Stimulated activated naive B cell treated with anti-CD40 and anti-IgM and Interleukin-4, amounts not matched to agents 10 μg/mL and 1 μg/mL and 100 μg/mL, for 72 hours (primary cell): ENCODE measurements at regions not wholly inside any gene's neighbourhood (a gene's known extent, or its start where the extent isn't known, plus 50 kb on each side); places are given as distances from the start of the nearest gene placed in this dataset.

Experiments
- ATAC-seq, 2 donors: fragments of 150-1000 bp; cut with Tn5 transposase; replicated peaks; 2 replicates each; pipeline ENCODE4 v1.10.0; 2021; ENCODE audit warnings: moderate library complexity in 1 of 2
- DNase-seq: peaks from one replicate; pipeline ENCODE4 v3.0.0; 2021
- H3K27ac Mint-ChIP-seq: one replicate; pipeline ENCODE4 v1.8.0; 2022; ENCODE audit warnings: mild to moderate bottlenecking, mixed read lengths
- H3K27me3 Mint-ChIP-seq, 2 donors: one replicate each; pipeline ENCODE4 v1.8.0; 2022; ENCODE audit warnings: mixed read lengths in 2 of 2
- H3K36me3 Mint-ChIP-seq, 2 donors: one replicate each; pipeline ENCODE4 v1.8.0; 2022; ENCODE audit warnings: mixed read lengths in 2 of 2, mild to moderate bottlenecking in 1 of 2
- H3K4me1 Mint-ChIP-seq, 2 donors: one replicate each; pipeline ENCODE4 v1.8.0; 2022; ENCODE audit warnings: mixed read lengths in 2 of 2, mild to moderate bottlenecking in 1 of 2
- H3K4me3 Mint-ChIP-seq, 2 donors: one replicate each; pipeline ENCODE4 v1.8.0; 2022; ENCODE audit warnings: mild to moderate bottlenecking in 2 of 2, mixed read lengths in 2 of 2, moderate library complexity in 1 of 2
- H3K9me3 Mint-ChIP-seq, 2 donors: one replicate each; pipeline ENCODE4 v1.8.0; 2022; ENCODE audit warnings: mixed read lengths in 2 of 2, mild to moderate bottlenecking in 1 of 2

DNA sequence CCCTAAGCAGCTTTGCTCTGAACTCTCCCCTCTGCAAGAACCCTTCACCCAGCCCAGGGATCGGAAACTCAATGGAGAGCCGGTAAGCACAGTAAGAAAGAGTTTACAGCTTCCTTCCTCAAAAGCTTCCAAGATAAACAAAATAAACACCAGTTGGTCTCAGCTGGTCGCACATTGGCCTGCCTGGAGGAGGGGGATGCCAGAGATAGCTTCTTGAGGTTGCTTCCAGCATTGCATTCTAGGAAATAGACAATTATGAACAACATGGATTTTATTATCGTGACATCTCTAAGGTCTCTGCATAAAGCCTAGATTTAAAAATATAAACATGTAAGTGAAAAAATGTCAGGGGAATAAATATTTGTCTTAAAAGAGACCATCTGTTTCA lies 141.5 kb upstream of the PKDCC start:
- peaks cover 49 to 62% of the 10 kb centered on the region in 2 donors for H3K27me3 Mint-ChIP-seq
- no peak overlapping the region for H3K27ac Mint-ChIP-seq
- DNase-seq = no peak

DNA sequence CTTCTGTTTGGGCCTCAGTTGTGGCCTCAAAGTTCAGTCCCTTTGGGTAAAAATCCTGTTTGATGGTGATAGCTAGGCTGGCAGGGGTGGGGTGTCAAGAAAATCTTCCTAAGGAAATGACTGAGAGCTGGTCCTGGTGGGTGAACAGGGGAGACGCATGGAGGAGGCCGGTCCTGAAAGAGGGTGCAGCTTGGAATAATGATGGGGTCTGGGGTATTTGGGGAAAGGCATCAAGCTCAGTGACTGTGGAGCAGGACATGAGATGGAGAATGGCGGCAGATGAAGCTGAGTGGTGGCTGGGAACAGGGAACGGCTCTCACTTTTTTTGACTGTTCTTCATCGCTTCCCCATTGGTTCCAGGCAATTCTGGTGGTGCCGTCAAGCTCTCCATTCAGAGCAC lies 140.7 kb upstream of the PKDCC start:
- H3K4me3 Mint-ChIP-seq = no peak overlapping the region
- DNase-seq (no peak), ATAC-seq (no peak)
- H3K27ac Mint-ChIP-seq = no peak overlapping the region
- no peaks in the 10 kb centered on the region for H3K36me3 Mint-ChIP-seq
- H3K9me3 Mint-ChIP-seq = no peaks in the 10 kb centered on the region
- H3K27me3 Mint-ChIP-seq = peaks cover 44 to 57% of the 10 kb centered on the region in 2 donors
- H3K4me1 Mint-ChIP-seq = no peaks in the 10 kb centered on the region

More for the DNA sequence above, 141.5 kb upstream of the PKDCC start:
- H3K36me3 Mint-ChIP-seq = no peaks in the 10 kb centered on the region
- ATAC-seq = no peak
- H3K4me3 Mint-ChIP-seq = no peak overlapping the region
- no peaks in the 10 kb centered on the region for H3K9me3 Mint-ChIP-seq
- H3K4me1 Mint-ChIP-seq = no peaks in the 10 kb centered on the region

DNA sequence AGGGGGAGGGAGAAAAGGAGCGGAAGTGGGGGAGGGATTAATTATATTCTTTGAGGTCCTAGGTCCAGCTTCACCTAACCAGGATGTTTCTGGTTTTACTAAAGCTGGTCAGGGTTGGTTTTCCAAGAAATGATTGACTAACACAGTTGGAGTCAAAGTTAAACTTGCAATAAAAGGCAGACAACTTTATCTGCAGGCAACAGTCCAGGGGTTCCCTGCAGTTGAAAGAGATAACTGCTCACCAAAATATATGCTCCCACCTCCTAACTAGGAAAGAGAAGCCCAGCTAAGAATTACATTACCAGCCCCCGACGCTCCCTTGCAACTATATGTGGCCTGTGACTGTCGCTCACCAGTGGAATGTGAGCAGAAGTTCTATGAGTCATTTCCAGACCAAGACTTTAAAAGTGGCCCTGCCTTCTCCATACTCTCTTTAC lies 140.0 kb upstream of the PKDCC start:
- Mint-ChIP-seq H3K27ac (no peak overlapping the region), H3K4me1 (no peaks in the 10 kb centered on the region), H3K4me3 (no peak overlapping the region), H3K36me3 (no peaks in the 10 kb centered on the region), H3K27me3 (peaks cover 43 to 56% of the 10 kb centered on the region in 2 donors), H3K9me3 (no peaks in the 10 kb centered on the region)
- ATAC-seq = no peak
- DNase-seq = no peak

DNA sequence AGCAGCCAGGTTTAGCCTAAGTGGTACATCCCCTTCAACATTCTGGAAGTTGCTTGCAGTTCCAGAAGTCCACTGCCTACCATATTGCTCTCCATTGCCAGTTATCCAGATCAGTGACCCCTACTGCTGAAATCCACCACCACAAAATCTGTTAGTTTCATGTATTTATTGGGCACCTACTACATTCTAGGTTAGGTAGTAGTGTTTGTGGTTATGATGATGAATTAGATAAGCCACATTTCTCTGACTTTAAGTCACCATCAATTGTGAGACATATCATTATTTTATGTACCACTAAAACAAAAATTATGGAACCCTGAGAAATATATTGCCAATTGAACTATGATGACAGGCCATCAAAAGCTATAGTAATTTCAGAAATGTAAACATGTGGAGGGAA lies 139.5 kb upstream of the PKDCC start:
- no peak for ATAC-seq
- no peak overlapping the region for H3K27ac Mint-ChIP-seq
- H3K9me3 Mint-ChIP-seq = no peaks in the 10 kb centered on the region
- DNase-seq = no peak
- H3K36me3 Mint-ChIP-seq = no peaks in the 10 kb centered on the region
- no peak overlapping the region for H3K4me3 Mint-ChIP-seq
- no peaks in the 10 kb centered on the region for H3K4me1 Mint-ChIP-seq
- H3K27me3 Mint-ChIP-seq = peaks cover 37 to 50% of the 10 kb centered on the region in 2 donors

DNA sequence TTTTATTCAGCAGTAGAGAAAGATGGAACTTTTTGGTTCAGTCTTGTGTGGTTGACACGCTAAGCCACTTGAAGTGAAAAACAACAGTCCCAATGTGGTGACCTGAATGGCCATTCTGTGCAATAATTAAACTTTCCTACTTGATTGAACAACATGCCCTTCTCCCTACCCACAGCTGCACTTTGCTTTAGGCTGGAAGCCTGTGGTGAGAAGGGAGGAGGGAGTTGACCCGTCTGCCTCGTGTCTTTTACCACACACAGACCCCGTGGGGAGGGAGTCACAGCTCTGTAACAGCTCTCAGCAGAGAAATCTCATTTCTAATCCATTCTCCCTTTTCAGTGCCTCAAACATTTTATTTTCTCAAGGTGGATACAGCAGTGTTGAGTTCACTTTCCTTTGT lies 138.2 kb upstream of the PKDCC start:
- Mint-ChIP-seq H3K27ac (no peak overlapping the region), H3K4me3 (no peak overlapping the region), H3K36me3 (no peaks in the 10 kb centered on the region), H3K9me3 (no peaks in the 10 kb centered on the region), H3K4me1 (no peaks in the 10 kb centered on the region), H3K27me3 (peaks cover 44 to 50% of the 10 kb centered on the region in 2 donors)
- ATAC-seq (no peak), DNase-seq (no peak)

DNA sequence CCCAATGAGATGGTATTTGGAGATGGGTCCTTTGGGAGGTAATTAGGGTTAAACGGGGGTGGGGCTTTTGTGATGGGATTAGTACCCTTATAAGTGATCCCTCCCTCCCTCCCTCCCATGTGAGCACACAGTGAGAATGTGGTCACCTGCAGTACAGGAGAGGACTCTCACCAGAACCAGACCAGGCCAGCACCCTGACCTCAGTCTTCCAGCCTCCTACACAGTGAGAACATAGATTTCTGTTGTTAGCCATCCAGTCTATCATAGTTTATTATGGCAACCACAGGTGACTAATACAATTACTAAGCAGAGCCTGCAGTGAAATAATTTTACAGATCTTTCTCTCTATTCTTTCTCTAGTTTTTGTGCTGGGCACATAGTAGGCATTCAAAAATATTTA lies 137.7 kb upstream of the PKDCC start:
- Mint-ChIP-seq H3K9me3 (no peaks in the 10 kb centered on the region), H3K27me3 (peaks cover 49 to 52% of the 10 kb centered on the region in 2 donors), H3K4me1 (no peaks in the 10 kb centered on the region), H3K27ac (no peak overlapping the region), H3K4me3 (no peak overlapping the region), H3K36me3 (no peaks in the 10 kb centered on the region)
- no peak for ATAC-seq
- no peak for DNase-seq

DNA sequence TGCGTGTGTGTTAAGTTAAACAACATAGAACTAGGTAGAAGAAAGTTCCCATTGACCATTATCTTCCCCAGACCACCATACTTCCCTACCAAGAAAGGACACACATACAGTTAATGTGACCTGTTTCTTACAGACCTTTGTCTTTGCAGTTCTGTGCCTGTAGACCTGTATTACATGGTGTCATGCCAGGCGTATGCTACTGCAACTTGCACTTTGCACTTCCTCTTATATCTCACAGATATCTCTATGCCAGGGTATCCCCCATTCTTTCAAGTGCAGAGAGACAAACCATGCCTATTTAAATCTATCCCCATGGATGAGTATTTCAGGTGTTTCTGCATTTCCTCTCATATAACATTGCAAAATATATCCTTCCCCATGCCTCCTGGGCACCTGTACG lies 136.8 kb upstream of the PKDCC start:
- Mint-ChIP-seq H3K9me3 (no peaks in the 10 kb centered on the region), H3K27me3 (peaks cover 47 to 49% of the 10 kb centered on the region in 2 donors), H3K4me1 (no peaks in the 10 kb centered on the region), H3K36me3 (no peaks in the 10 kb centered on the region), H3K27ac (no peak overlapping the region), H3K4me3 (no peak overlapping the region)
- ATAC-seq (no peak), DNase-seq (no peak)

DNA sequence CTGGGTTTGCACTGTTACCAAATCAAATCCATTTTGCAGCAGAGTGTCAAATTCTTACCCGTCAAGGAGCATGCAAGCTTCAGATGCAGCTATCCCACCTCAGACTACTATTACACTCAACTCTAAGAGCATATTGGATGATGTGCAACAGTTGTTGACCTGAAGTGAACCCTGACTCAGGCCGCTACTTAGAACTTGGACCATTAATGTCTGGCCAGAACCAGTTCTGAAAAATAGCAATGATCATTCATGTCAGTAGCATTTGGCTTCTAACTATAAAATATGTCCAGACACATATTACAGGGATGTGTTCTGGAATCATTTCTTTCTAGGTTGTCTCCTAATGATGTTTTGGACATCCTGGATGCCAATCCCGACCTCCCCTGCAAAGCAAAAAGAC lies 135.5 kb upstream of the PKDCC start:
- H3K9me3 Mint-ChIP-seq = no peaks in the 10 kb centered on the region
- DNase-seq = no peak
- H3K4me3 Mint-ChIP-seq = no peak overlapping the region
- H3K27ac Mint-ChIP-seq = no peak overlapping the region
- H3K27me3 Mint-ChIP-seq = peaks cover 36 to 47% of the 10 kb centered on the region in 2 donors
- no peak for ATAC-seq
- no peaks in the 10 kb centered on the region for H3K36me3 Mint-ChIP-seq
- H3K4me1 Mint-ChIP-seq = no peaks in the 10 kb centered on the region

DNA sequence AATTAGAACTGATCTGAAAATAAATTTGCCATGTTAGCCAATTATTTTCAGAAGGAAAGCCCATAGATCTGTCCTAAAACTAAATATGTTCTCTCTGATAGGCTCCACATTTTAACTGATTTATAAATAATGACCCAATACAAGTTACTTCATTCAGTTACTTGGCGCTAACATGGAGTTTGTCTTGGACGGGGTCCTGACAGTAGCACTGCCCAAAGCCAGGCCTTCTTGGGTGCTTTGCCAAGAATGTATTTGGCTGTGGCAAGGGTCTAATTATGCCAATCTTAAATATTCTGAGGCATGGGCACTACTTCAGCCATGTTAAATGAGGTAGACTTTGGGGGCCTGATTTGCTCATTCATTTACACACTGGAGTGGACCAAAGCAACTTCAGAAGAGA lies 135.0 kb upstream of the PKDCC start:
- no peak overlapping the region for H3K4me3 Mint-ChIP-seq
- no peak for DNase-seq
- no peak overlapping the region for H3K27ac Mint-ChIP-seq
- no peaks in the 10 kb centered on the region for H3K9me3 Mint-ChIP-seq
- H3K27me3 Mint-ChIP-seq = peaks cover 34 to 45% of the 10 kb centered on the region in 2 donors
- H3K4me1 Mint-ChIP-seq = no peaks in the 10 kb centered on the region
- ATAC-seq = no peak
- H3K36me3 Mint-ChIP-seq = no peaks in the 10 kb centered on the region

DNA sequence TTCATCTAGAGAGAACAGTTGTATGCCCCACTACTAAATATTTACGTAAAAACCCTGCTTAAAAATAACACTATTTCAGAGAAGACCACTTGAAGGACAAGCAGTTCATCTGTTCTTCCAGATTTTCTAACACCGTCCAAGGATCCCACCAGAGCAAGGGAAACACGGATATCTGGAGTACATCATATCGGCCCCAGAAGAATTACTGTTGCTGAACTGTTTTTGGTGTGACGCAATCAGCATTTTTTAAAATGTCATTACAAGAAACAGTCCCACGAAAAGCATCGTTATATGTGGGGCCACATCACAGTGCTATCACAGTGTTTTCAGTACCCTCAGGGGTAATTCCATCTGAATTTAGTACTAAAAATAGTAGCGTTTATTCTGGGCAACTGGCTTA lies 134.5 kb upstream of the PKDCC start:
- H3K4me3 Mint-ChIP-seq = no peak overlapping the region
- H3K36me3 Mint-ChIP-seq = no peaks in the 10 kb centered on the region
- H3K27ac Mint-ChIP-seq = no peak overlapping the region
- DNase-seq = no peak
- H3K4me1 Mint-ChIP-seq = no peaks in the 10 kb centered on the region
- ATAC-seq = no peak
- peaks cover 29 to 45% of the 10 kb centered on the region in 2 donors for H3K27me3 Mint-ChIP-seq
- H3K9me3 Mint-ChIP-seq = no peaks in the 10 kb centered on the region

DNA sequence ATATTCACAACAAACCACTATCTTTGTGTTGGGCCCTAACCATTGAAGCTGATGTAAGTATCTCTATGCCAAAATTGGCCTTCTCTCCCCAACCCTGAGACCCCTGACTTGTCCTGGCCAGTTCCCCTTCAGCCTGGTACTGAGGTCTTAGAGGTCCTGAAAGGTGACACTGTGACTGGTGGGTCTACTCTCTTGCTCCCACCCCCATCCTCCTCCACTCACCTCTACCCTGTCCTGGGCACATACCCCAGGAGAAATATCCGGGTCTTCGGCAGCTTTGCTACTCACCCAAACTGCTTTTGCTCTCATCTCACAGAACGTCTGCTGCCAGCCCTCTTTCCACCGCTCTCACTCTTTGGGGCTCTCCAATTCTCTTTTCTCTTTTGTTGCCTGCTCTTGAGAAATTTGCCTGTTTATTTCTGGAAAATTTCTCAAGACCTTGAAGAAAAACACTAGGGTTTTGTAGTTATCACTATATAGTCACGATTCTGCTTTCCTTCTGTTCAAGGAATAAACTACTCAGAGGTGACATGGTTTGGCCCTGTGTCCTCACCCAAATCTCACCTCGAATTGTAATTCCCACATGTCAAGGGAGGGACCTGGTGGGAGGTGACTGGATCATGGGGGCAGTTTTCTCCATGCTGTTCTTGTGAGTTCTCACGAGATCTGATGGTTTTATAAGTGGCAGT lies 133.8 kb upstream of the PKDCC start:
- Mint-ChIP-seq H3K4me3 (no peak overlapping the region), H3K4me1 (no peaks in the 10 kb centered on the region), H3K9me3 (no peaks in the 10 kb centered on the region), H3K27ac (no peak overlapping the region), H3K27me3 (peaks cover 27 to 45% of the 10 kb centered on the region in 2 donors), H3K36me3 (no peaks in the 10 kb centered on the region)
- ATAC-seq (no peak), DNase-seq (no peak)

DNA sequence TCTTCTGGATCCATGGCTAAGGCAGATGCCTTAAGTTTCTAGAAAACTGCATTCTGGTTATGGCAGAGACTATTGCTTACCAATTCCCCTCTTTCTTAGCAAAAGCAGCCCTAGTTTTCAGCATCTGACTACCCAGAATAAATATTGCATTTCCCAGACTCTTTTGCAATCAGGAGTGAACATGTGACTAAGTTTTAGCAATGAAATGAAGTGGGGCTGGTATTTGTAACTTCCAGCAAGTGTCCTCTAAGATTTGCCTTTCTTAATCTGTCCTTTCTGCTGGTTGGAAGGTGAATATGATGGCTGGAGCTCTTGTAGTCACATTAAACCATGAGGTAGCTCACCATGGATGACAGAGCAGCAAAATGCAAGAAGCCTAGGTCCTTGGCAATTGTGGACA lies 132.9 kb upstream of the PKDCC start:
- Mint-ChIP-seq H3K27me3 (peaks cover 19 to 38% of the 10 kb centered on the region in 2 donors), H3K4me1 (no peaks in the 10 kb centered on the region), H3K27ac (no peak overlapping the region), H3K36me3 (no peaks in the 10 kb centered on the region), H3K9me3 (no peaks in the 10 kb centered on the region), H3K4me3 (no peak overlapping the region)
- DNase-seq (no peak), ATAC-seq (no peak)

DNA sequence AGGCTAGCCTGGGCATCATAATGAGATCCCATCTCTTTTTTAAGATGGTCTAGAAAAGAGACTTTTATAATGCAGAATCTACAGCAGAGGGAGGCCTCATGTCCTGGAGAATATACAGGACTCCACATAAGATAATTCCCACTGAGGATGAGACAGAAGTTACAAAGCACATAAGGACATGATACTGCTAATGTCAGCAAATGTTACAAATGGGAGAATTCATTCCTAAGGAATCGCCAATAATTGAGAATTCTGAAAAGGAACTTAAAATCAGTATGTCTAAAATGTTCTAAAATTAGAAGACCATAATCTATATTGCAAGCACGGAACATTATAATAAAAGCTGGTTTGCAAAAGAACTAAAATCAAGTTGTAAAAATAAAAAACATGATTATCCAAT lies 131.6 kb upstream of the PKDCC start:
- Mint-ChIP-seq H3K27me3 (peaks cover 16 to 36% of the 10 kb centered on the region in 2 donors), H3K9me3 (no peaks in the 10 kb centered on the region), H3K27ac (no peak overlapping the region), H3K36me3 (no peaks in the 10 kb centered on the region), H3K4me1 (no peaks in the 10 kb centered on the region), H3K4me3 (no peak overlapping the region)
- no peak for ATAC-seq
- no peak for DNase-seq

DNA sequence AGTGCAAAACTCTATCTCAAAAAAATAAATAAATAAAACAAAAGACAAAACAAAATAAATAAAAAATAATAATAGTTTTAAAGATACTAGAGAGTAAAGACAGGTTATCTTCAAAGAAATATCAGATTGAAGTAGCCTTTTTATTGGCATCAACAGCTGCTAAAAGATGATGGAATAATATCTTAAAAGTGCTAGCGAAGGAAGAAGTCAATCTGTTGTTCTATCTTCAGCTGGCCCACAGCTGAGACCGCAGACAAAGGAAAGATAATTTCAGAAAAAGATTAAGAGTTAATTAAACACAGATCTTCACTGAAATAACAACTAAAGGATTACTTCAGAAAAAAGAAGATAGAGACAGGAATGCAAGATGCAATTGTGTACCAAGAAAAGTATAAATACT lies 130.2 kb upstream of the PKDCC start:
- H3K27me3 Mint-ChIP-seq = peaks cover 12 to 40% of the 10 kb centered on the region in 2 donors
- H3K4me1 Mint-ChIP-seq = no peaks in the 10 kb centered on the region
- no peak for ATAC-seq
- no peak overlapping the region for H3K27ac Mint-ChIP-seq
- no peak overlapping the region for H3K4me3 Mint-ChIP-seq
- DNase-seq = no peak
- no peaks in the 10 kb centered on the region for H3K9me3 Mint-ChIP-seq
- no peaks in the 10 kb centered on the region for H3K36me3 Mint-ChIP-seq

DNA sequence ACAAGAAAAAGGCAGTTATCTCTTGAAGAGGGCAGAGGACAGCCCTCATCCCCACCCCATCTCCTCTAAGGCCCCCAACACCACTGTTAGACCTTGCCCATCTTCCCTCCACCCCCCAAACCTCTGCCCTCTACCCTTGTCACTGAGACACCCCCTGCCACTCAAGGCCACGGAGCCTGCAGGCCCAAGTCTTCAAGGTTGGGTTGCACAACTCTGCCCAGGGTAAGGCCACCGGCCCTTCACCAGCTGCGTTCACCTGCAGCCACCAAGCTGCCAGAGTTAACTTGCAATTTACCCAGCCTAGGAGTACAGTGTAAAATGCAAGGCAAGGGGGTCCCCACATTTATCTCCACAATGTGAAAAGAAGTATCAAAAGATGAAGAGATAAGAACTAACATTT lies 128.7 kb upstream of the PKDCC start:
- Mint-ChIP-seq H3K27me3 (peaks cover 14 to 35% of the 10 kb centered on the region in 2 donors), H3K4me3 (no peak overlapping the region), H3K9me3 (no peaks in the 10 kb centered on the region), H3K27ac (no peak overlapping the region), H3K36me3 (no peaks in the 10 kb centered on the region), H3K4me1 (no peaks in the 10 kb centered on the region)
- ATAC-seq = no peak
- no peak for DNase-seq

DNA sequence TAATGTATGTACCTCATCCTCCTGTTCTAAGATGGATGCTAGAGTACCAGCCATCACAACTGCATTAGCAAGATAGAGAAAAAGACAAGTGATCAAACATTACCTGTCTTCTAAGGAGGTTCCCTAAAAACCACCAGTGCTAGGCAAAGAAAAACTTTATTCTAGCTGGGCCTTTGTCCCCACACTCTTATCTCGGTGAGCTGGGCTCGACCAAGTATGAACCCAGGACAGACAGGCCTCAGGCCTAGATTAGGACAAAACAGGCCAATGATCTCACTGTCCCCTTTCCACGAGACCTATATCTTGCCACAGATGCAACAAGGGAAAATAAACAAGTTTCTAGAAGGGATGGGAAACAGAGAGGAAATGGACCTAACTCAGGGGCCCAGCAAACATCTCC lies 127.6 kb upstream of the PKDCC start:
- Mint-ChIP-seq H3K36me3 (peaks cover 0 to 2% of the 10 kb centered on the region in 2 donors), H3K9me3 (peaks cover 4 to 5% of the 10 kb centered on the region in 2 donors), H3K27me3 (peaks cover 8 to 26% of the 10 kb centered on the region in 2 donors), H3K4me3 (no peak overlapping the region), H3K27ac (no peak overlapping the region), H3K4me1 (no peaks in the 10 kb centered on the region)
- DNase-seq (no peak), ATAC-seq (no peak)
